GM12872 (cell line): ENCODE measurements at regions not wholly inside any gene's neighbourhood (a gene's known extent, or its start where the extent isn't known, plus 50 kb on each side); places are given as distances from the start of the nearest gene placed in this dataset.

Experiments
- CTCF ChIP-seq: IDR thresholded peaks from 3 replicates; pipeline ENCODE4 v1.5.1; 2011; ENCODE audit warnings: low read depth, mild to moderate bottlenecking, low read length, moderate library complexity; ENCODE audit not compliant: insufficient read depth

GRCh38 chr3:181616088-181617070, 95.3 kb upstream of the SOX2 start:
- TF ChIP-seq CTCF, result no peak

GRCh38 chr3:181615666-181616065, 96.1 kb upstream of the SOX2 start:
- no peak for TF ChIP-seq CTCF

- TF ChIP-seq CTCF, result no peak
These were observed 96.8 kb upstream of the SOX2 start for GRCh38 chr3:181614878-181615277.

GRCh38 chr3:181613813-181614212, 97.9 kb upstream of the SOX2 start:
- TF ChIP-seq CTCF, result no peak

- TF ChIP-seq CTCF, result no peak
These were observed 98.5 kb upstream of the SOX2 start for GRCh38 chr3:181613191-181613590.

GRCh38 chr3:181610973-181611265, 100.8 kb upstream of the SOX2 start:
- no peak for TF ChIP-seq CTCF

GRCh38 chr3:181610083-181610972, 101.4 kb upstream of the SOX2 start:
- TF ChIP-seq CTCF, result no peak
